ENCODE measurements at regions not wholly inside any gene's neighbourhood (a gene's known extent, or its start where the extent isn't known, plus 50 kb on each side); places are given as distances from the start of the nearest gene placed in this dataset.

- dilution Hi-C loops (cut with HindIII; ENCODE audit: low sequenced_read_pairs, unreplicated experiment) (no loop called here), in situ Hi-C loops (cut with MboI; ENCODE audit: low sequenced_read_pairs) (no loop called here), intact Hi-C loops (cut with micrococcal nuclease) (no loop called here)
- Histone ChIP-seq H4K5ac (ENCODE audit: low read depth, low read length) (no peak overlapping the region), H3K4me2 (ENCODE audit: low read depth, low read length) (no peak overlapping the region), H3K4me1 (ENCODE audit: control insufficient read depth, insufficient read depth, low read length) (no peaks in the 10 kb centered on the region), H3K23ac (ENCODE audit: low read depth, low read length) (no peak overlapping the region), H2AFZ (replicated peaks; ENCODE audit: low read length, poor library complexity) (no peak overlapping the region), H2AK5ac (ENCODE audit: low read depth, low read length) (no peak overlapping the region), H3K36me3 (ENCODE audit: control insufficient read depth, insufficient read depth, low read length) (no peaks in the 10 kb centered on the region), H2BK120ac (ENCODE audit: low read depth, low read length) (no peak overlapping the region), H3K27me3 (ENCODE audit: control insufficient read depth, insufficient read depth, low read length) (no peaks in the 10 kb centered on the region), H2AK9ac (replicated peaks; ENCODE audit: low read depth, low read length, poor library complexity) (no peak overlapping the region), H3K9me3 (ENCODE audit: control insufficient read depth, insufficient read depth, low read length) (peaks cover 7% of the 10 kb centered on the region), H3K27ac (ENCODE audit: insufficient read depth, low read length) (no peak overlapping the region), H4K8ac (ENCODE audit: low read depth in 2 of 2, low read length in 2 of 2) (no peak overlapping the region), H2BK15ac (ENCODE audit: low read depth, low read length) (no peak overlapping the region), H2BK5ac (ENCODE audit: low read depth, low read length, poor library complexity, severe bottlenecking) (no peak overlapping the region), H3K4ac (ENCODE audit: low read depth, low read length) (no peak overlapping the region), H2BK20ac (ENCODE audit: low read depth, low read length) (no peak overlapping the region), H3K56ac (ENCODE audit: extremely low read depth, insufficient read depth, low read length) (no peak overlapping the region), H4K20me1 (ENCODE audit: insufficient read depth, low read length) (no peaks in the 10 kb centered on the region), H3K18ac (ENCODE audit: low read depth, low read length) (no peak overlapping the region), H3K9ac (ENCODE audit: low read depth, low read length) (no peak overlapping the region), H3K79me1 (ENCODE audit: low read depth in 1 of 2, low read length in 2 of 2) (no peaks in the 10 kb centered on the region), H3K9me1 (ENCODE audit: insufficient read depth, low read length) (no peaks in the 10 kb centered on the region), H3K4me3 (ENCODE audit: insufficient read depth, low read depth, low read length) (no peak overlapping the region), H3K14ac (replicated peaks; ENCODE audit: low read depth, low read length) (no peak overlapping the region), H4K91ac (ENCODE audit: insufficient read depth, low read depth, low read length) (no peak overlapping the region)
- ChIA-PET POLR2A (ENCODE audit: unreplicated experiment) (no interaction called here), CTCF (no interaction called here)
- BruUV-seq (replicated peaks): no TSS peak
- DNase-seq: no peak
- no peak for ATAC-seq (ENCODE audit: low read depth)
- WGBS, 2 experiments (ENCODE audit: extremely low coverage in 2 of 2, insufficient read length in 1 of 2): 17% methylated on average over 1 of the region's 18 CpGs; no CpG with 5 or more reads in 1 of the 2 experiments
- no peak for TF ChIP-seq RFX5 (IDR thresholded peaks at IDR 0.05; ENCODE audit: low read depth, low read length)
- no peak for TF ChIP-seq POLR2A (IDR thresholded peaks at IDR 0.05; ENCODE audit: low read depth, low read length)
- TF ChIP-seq RCOR1 (IDR thresholded peaks at IDR 0.05; ENCODE audit: insufficient replicate concordance, low read length): no peak
- no peak for TF ChIP-seq BHLHE40 (IDR thresholded peaks at IDR 0.05; ENCODE audit: low read depth, low read length)
- no peak for TF ChIP-seq CEBPB (IDR thresholded peaks at IDR 0.05; ENCODE audit: low read depth, low read length)
- TF ChIP-seq, protein P1, sequence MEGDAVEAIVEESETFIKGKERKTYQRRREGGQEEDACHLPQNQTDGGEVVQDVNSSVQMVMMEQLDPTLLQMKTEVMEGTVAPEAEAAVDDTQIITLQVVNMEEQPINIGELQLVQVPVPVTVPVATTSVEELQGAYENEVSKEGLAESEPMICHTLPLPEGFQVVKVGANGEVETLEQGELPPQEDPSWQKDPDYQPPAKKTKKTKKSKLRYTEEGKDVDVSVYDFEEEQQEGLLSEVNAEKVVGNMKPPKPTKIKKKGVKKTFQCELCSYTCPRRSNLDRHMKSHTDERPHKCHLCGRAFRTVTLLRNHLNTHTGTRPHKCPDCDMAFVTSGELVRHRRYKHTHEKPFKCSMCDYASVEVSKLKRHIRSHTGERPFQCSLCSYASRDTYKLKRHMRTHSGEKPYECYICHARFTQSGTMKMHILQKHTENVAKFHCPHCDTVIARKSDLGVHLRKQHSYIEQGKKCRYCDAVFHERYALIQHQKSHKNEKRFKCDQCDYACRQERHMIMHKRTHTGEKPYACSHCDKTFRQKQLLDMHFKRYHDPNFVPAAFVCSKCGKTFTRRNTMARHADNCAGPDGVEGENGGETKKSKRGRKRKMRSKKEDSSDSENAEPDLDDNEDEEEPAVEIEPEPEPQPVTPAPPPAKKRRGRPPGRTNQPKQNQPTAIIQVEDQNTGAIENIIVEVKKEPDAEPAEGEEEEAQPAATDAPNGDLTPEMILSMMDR (conservative IDR thresholded peaks at IDR 0.05; ENCODE audit: low read depth, low read length): no peak
- no peak for TF ChIP-seq MAZ (IDR thresholded peaks at IDR 0.05; ENCODE audit: borderline replicate concordance, low read depth, low read length)
- no peak for TF ChIP-seq ELK1 (IDR thresholded peaks at IDR 0.05; ENCODE audit: borderline replicate concordance, low read depth, low read length)
- TF ChIP-seq MXI1 (IDR thresholded peaks at IDR 0.05; ENCODE audit: borderline replicate concordance, low read depth, low read length): no peak
- TF ChIP-seq MAFK (IDR thresholded peaks at IDR 0.05; ENCODE audit: low read depth, low read length): no peak
Measured at GRCh38 chr22:47352920-47353700, 590.7 kb downstream of the TBC1D22A start.

Measured in IMR-90 (cell line).